A549 (cell line): ENCODE measurements at regions not wholly inside any gene's neighbourhood (a gene's known extent, or its start where the extent isn't known, plus 50 kb on each side); places are given as distances from the start of the nearest gene placed in this dataset.

ENCODE experiments used
- CHD4 ChIP-seq: fragments of 200-600 bp; sonication (generic); IDR thresholded peaks from 2 replicates; pipeline ENCODE4 v1.6.1; 2016; ENCODE audit warnings: antibody characterized with exemption, mild to moderate bottlenecking, borderline replicate concordance
- EP300 ChIP-seq, 2 experiments: fragments of >200 bp; sonication (Bioruptor Twin); formaldehyde crosslinking; IDR thresholded peaks; 2 replicates in 1 of 2; 3 replicates in 1 of 2; pipeline ENCODE4 v1.6.1; 2016 to 2017
- FOSL2 ChIP-seq, 2 experiments: fragments of 450-650 bp in 1 of 2; fragments of >200 bp in 1 of 2; sonication (Bioruptor Twin) in 1 of 2; formaldehyde crosslinking; IDR thresholded peaks; 2 replicates each; pipeline versions ENCODE4 v1.5.0 to v1.6.1; 2016 to 2020; ENCODE audit warnings: mild to moderate bottlenecking in 1 of 2, moderate library complexity in 1 of 2
- HDAC2 ChIP-seq: fragments of 200-600 bp; sonication (generic); IDR thresholded peaks from 2 replicates; pipeline ENCODE4 v1.6.1; 2016
- MAFK ChIP-seq: fragments of 450-650 bp; IDR thresholded peaks from 2 replicates; pipeline ENCODE4 v1.6.1; 2014; ENCODE audit not compliant: partially characterized antibody
- MAX ChIP-seq: IDR thresholded peaks from 2 replicates; pipeline ENCODE4 v1.6.1; 2012
- MYC ChIP-seq: IDR thresholded peaks from 2 replicates; pipeline ENCODE4 v1.6.1; 2012; ENCODE audit warnings: mild to moderate bottlenecking, inconsistent platforms, low read length, improper control_type of control experiment, borderline replicate concordance
- NFE2L2 ChIP-seq: fragments of 150-350 bp; conservative IDR thresholded peaks from 2 replicates; pipeline ENCODE4 v1.6.1; 2014; ENCODE audit warnings: low read length
- NPAS2 ChIP-seq: fragments of 250-450 bp; sonication (Bioruptor Pico); IDR thresholded peaks from 2 replicates; pipeline ENCODE4 v1.8.0; 2022; ENCODE audit warnings: mild to moderate bottlenecking, moderate library complexity, borderline replicate concordance
- POLR2A ChIP-seq: IDR thresholded peaks from 2 replicates; pipeline ENCODE4 v1.6.1; 2012; ENCODE audit warnings: mild to moderate bottlenecking, low read length
- RAD21 ChIP-seq, 2 experiments: fragments of >200 bp in 1 of 2; sonication (Bioruptor Twin) in 1 of 2; formaldehyde crosslinking in 1 of 2; IDR thresholded peaks in 1 of 2; conservative IDR thresholded peaks in 1 of 2; 2 replicates in 1 of 2; 3 replicates in 1 of 2; pipeline ENCODE4 v1.6.1; 2012 to 2018; ENCODE audit warnings: inconsistent platforms in 1 of 2
- TP53 ChIP-seq: fragments of 250-450 bp; sonication (Bioruptor Pico); IDR thresholded peaks from 2 replicates; pipeline ENCODE4 v1.5.0; 2021; ENCODE audit warnings: mild to moderate bottlenecking, moderate library complexity
- TF ChIP-seq, protein P1 (sequence below): fragments of >200 bp; sonication (Bioruptor Twin); formaldehyde crosslinking; IDR thresholded peaks from 3 replicates; pipeline ENCODE4 v1.5.1; 2016
- TF ChIP-seq, protein P2 (sequence below): fragments of 200-600 bp; sonication (generic); IDR thresholded peaks from 2 replicates; pipeline ENCODE4 v1.6.1; 2016; ENCODE audit warnings: antibody characterized with exemption, mild to moderate bottlenecking, moderate library complexity

- TF ChIP-seq MAFK (no peak), TP53 (CRISPR knock-in tag) (no peak), FOSL2 (IDR thresholded peaks at IDR 0.05) (no peak), FOSL2 (CRISPR knock-in tag; IDR thresholded peaks at IDR 0.05) (no peak), POLR2A (no peak), MAX (no peak), EP300 (IDR thresholded peaks at IDR 0.05) (no peak), MYC (no peak), CHD4 (no peak), NFE2L2 (no peak), RAD21 (conservative IDR thresholded peaks at IDR 0.05 in 1 of 2, IDR thresholded peaks at IDR 0.05 in 1 of 2) (no peak), NPAS2 (CRISPR knock-in tag) (no peak), HDAC2 (no peak)
- TF ChIP-seq, protein P1, sequence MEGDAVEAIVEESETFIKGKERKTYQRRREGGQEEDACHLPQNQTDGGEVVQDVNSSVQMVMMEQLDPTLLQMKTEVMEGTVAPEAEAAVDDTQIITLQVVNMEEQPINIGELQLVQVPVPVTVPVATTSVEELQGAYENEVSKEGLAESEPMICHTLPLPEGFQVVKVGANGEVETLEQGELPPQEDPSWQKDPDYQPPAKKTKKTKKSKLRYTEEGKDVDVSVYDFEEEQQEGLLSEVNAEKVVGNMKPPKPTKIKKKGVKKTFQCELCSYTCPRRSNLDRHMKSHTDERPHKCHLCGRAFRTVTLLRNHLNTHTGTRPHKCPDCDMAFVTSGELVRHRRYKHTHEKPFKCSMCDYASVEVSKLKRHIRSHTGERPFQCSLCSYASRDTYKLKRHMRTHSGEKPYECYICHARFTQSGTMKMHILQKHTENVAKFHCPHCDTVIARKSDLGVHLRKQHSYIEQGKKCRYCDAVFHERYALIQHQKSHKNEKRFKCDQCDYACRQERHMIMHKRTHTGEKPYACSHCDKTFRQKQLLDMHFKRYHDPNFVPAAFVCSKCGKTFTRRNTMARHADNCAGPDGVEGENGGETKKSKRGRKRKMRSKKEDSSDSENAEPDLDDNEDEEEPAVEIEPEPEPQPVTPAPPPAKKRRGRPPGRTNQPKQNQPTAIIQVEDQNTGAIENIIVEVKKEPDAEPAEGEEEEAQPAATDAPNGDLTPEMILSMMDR: no peak
- TF ChIP-seq, protein P2, sequence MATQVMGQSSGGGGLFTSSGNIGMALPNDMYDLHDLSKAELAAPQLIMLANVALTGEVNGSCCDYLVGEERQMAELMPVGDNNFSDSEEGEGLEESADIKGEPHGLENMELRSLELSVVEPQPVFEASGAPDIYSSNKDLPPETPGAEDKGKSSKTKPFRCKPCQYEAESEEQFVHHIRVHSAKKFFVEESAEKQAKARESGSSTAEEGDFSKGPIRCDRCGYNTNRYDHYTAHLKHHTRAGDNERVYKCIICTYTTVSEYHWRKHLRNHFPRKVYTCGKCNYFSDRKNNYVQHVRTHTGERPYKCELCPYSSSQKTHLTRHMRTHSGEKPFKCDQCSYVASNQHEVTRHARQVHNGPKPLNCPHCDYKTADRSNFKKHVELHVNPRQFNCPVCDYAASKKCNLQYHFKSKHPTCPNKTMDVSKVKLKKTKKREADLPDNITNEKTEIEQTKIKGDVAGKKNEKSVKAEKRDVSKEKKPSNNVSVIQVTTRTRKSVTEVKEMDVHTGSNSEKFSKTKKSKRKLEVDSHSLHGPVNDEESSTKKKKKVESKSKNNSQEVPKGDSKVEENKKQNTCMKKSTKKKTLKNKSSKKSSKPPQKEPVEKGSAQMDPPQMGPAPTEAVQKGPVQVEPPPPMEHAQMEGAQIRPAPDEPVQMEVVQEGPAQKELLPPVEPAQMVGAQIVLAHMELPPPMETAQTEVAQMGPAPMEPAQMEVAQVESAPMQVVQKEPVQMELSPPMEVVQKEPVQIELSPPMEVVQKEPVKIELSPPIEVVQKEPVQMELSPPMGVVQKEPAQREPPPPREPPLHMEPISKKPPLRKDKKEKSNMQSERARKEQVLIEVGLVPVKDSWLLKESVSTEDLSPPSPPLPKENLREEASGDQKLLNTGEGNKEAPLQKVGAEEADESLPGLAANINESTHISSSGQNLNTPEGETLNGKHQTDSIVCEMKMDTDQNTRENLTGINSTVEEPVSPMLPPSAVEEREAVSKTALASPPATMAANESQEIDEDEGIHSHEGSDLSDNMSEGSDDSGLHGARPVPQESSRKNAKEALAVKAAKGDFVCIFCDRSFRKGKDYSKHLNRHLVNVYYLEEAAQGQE: no peak
Observed at GRCh38 chr6:119814609-119815400, 465.2 kb upstream of the MAN1A1 start.
